ENCODE measurements at regions not wholly inside any gene's neighbourhood (a gene's known extent, or its start where the extent isn't known, plus 50 kb on each side); places are given as distances from the start of the nearest gene placed in this dataset.

DNA sequence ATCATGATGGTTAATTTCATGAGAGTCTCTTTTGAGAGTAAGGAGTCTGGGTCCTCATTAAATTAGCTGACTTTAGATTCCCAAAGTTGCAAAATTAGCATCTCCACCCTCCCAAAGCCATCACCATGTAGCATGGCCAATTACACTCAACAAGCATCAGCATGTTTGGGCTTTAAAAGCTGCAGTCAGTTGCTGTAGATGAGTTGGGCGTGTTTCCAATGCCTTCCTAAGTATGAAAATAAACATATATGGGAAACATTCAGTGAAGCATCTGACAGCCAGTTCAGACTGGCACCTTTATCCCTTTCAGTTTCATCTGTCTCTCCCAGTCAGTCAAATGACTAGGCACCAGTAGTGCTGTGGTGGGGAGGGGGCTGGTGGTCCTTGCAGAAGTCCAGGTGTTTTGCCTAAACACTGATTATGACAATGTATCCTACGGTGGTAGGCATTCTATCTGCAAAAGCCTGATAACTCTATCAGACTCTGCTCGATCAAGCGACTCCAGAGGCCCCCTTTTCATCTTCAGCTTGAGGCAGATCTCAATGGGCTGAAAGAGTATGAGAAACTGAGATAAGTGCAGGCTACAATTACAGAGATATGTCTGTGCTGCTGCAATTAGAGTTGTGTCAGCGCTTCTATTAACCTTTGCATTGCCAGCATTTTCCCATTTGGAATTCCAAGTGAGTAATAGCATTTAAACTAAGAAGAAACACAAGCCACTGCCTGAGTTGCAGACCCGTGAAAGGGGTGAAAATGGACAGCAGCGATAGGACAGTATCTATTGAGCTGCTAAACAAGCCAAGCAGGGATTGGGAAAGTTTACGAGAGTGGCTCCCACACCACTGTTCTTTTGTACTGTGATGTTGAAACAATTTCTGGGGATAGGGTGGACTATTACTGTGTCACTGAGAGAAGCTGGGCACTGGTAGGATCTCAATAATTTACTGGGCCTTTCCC is 67.3 kb upstream of the SPOPL start:
- TF ChIP-seq, protein P1, sequence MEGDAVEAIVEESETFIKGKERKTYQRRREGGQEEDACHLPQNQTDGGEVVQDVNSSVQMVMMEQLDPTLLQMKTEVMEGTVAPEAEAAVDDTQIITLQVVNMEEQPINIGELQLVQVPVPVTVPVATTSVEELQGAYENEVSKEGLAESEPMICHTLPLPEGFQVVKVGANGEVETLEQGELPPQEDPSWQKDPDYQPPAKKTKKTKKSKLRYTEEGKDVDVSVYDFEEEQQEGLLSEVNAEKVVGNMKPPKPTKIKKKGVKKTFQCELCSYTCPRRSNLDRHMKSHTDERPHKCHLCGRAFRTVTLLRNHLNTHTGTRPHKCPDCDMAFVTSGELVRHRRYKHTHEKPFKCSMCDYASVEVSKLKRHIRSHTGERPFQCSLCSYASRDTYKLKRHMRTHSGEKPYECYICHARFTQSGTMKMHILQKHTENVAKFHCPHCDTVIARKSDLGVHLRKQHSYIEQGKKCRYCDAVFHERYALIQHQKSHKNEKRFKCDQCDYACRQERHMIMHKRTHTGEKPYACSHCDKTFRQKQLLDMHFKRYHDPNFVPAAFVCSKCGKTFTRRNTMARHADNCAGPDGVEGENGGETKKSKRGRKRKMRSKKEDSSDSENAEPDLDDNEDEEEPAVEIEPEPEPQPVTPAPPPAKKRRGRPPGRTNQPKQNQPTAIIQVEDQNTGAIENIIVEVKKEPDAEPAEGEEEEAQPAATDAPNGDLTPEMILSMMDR (IDR thresholded peaks at IDR 0.05; ENCODE audit: borderline replicate concordance, extremely low read depth, low read length, poor library complexity, severe bottlenecking) = no peak
- no peak for TF ChIP-seq EZH2 (IDR thresholded peaks at IDR 0.05; ENCODE audit: borderline replicate concordance, low read depth, low read length, severe bottlenecking)
